ENCODE measurements at regions not wholly inside any gene's neighbourhood (a gene's known extent, or its start where the extent isn't known, plus 50 kb on each side); places are given as distances from the start of the nearest gene placed in this dataset.

DNA sequence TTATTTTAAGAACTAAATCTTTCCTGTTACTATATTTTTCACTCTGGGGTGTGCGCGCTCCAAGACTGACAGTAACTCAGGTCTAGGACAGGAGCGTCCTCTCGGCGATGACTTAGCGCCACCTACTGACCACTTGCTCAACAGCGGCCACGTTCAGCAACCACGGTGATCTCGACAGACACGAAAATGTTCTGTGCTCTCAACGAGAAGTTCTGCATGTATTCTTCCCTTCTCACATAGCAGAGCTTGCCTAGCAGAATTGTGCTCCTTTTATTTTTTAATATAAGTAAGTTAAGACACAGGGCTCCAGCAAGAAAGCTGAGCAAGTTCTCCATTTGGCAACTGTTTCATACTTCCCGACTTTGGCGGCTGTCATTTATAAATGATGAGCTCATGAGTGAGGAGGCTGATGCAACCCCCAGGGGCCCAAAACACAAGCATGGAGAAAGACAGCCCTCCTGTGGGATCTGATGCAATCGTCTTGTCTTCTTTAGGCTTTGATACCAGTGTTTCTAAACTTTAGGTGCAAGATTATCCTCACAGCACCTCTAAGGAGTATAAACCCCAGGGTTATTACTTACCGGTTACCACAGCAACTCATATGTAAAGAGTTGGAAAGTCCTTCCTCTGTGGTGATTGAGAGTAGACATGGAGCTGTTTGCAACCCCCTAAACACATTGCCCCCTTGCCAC, 92.6 kb downstream of the HHIPL2 start (continued):
- no peak for TF ChIP-seq EGR1 (IDR thresholded peaks at IDR 0.05; ENCODE audit: low read depth)
- TF ChIP-seq, protein P1, sequence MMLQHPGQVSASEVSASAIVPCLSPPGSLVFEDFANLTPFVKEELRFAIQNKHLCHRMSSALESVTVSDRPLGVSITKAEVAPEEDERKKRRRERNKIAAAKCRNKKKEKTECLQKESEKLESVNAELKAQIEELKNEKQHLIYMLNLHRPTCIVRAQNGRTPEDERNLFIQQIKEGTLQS (IDR thresholded peaks at IDR 0.05): peak; percentile 61; the same call in 1 of the 2 replicates

DNA sequence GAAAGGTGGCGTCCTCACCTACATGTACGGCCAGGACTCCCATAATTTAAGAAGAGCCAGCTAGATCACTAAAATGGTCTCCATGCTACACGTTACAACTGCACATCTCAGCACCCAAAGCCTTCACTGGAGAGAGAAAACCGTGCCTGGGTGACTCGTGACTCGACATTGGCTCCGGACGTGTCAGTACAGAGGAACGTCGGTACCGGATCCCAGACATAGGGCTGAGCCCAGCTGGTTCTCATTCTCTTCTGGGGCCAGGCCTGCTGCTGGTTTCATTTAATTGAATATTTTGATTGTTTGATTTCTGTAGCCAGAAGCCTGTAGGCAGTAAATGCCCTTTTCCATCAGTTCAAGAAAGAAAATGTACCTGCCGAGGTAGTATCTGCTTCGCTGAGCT, 93.1 kb downstream of the HHIPL2 start:
- Histone ChIP-seq H3K27me3 (ENCODE audit: insufficient read depth, low read length) (no peaks in the 10 kb centered on the region), H3K9me2 (ENCODE audit: insufficient read depth) (no peaks in the 10 kb centered on the region), H3K79me2 (ENCODE audit: insufficient read depth, low read length) (no peaks in the 10 kb centered on the region), H3K4me2 (ENCODE audit: low read length) (peak overlapping the region; percentile 50; the same call in 1 of the 2 replicates), H2AFZ (ENCODE audit: low read depth, low read length, poor library complexity, severe bottlenecking) (peak overlapping the region; percentile 91), H3K9me3 (ENCODE audit: control insufficient read depth in 1 of 2, insufficient read depth in 1 of 2, low read depth in 1 of 2, low read length in 2 of 2) (no peaks in the 10 kb centered on the region), H4K20me1 (ENCODE audit: insufficient read depth) (no peaks in the 10 kb centered on the region), H3K4me3 (replicated peaks in 1 of 2; ENCODE audit: low read depth in 1 of 2, low read length in 2 of 2) (no peak overlapping the region), H3K9ac (ENCODE audit: low read length) (no peak overlapping the region), H3K36me3 (ENCODE audit: control insufficient read depth in 1 of 2, insufficient read depth in 2 of 2, low read length in 2 of 2) (no peaks in the 10 kb centered on the region), H3K27ac (ENCODE audit: low read depth, low read length) (no peak overlapping the region), H3K4me1 (ENCODE audit: control insufficient read depth in 1 of 2, insufficient read depth in 2 of 2, low read length in 2 of 2) (peaks cover 0 to 5% of the 10 kb centered on the region in 2 experiments; a peak in 1 of 4 replicates)
- ChIA-PET CTCF (interaction anchor here (0.6 to 2.6 kb wide), 20 partner anchors 9 to 1576 kb away, joined by 3 to 25 read pairs (median 4); partner anchors contain the start of genes DUSP10 and HLX), RAD21 (ENCODE audit: low non-redundant PET in 1 of 2, low total read pairs in 2 of 2, uncharacterized antibody in 2 of 2, unreplicated experiment in 2 of 2) (interaction anchor here (1.0 kb wide), 2 partner anchors 977 kb away, joined by 3 to 6 read pairs; no protein-coding TSS in a partner anchor), POLR2A (no interaction called here)
- DNase-seq (ENCODE audit: low read depth, low spot score) (no peak), ATAC-seq (peak; percentile 43)
- BruUV-seq (replicated peaks): no TSS peak
- intact Hi-C loops (cut with micrococcal nuclease): loop anchor here (1.0 to 10.0 kb wide), 8 partner anchors 330 to 1644 kb away; partner anchors contain the start of genes DUSP10 and HLX
- TF ChIP-seq POLR2A (IDR thresholded peaks at IDR 0.05; ENCODE audit: borderline replicate concordance, extremely low read depth, insufficient read depth, insufficient read length) (no peak), CEBPB (IDR thresholded peaks at IDR 0.05; ENCODE audit: low read depth) (no peak), POLR2AphosphoS5 (IDR thresholded peaks at IDR 0.05; ENCODE audit: low read depth, low read length) (no peak), SP1 (IDR thresholded peaks at IDR 0.05; ENCODE audit: low read depth) (no peak), FOSL1 (IDR thresholded peaks at IDR 0.05; ENCODE audit: low read depth) (no peak), YY1 (IDR thresholded peaks at IDR 0.05; ENCODE audit: extremely low read depth, insufficient replicate concordance, low read depth, low read length) (no peak), RAD21 (IDR thresholded peaks at IDR 0.05; ENCODE audit: low read depth) (no peak), TCF7L2 (IDR thresholded peaks at IDR 0.05; ENCODE audit: borderline replicate concordance, extremely low read depth, insufficient read depth, insufficient read length) (no peak), CBX3 (IDR thresholded peaks at IDR 0.05; ENCODE audit: low read depth) (no peak), ZNF274 (IDR thresholded peaks at IDR 0.05; ENCODE audit: low read depth, low read length) (no peak), EZH2phosphoT487 (IDR thresholded peaks at IDR 0.05; ENCODE audit: borderline replicate concordance) (no peak), JUND (IDR thresholded peaks at IDR 0.05) (no peak), ELF1 (IDR thresholded peaks at IDR 0.05; ENCODE audit: borderline replicate concordance, low read depth) (no peak), CTCF (IDR thresholded peaks at IDR 0.05 in 2 of 3, conservative IDR thresholded peaks at IDR 0.05 in 1 of 3; ENCODE audit: borderline replicate concordance in 1 of 3, insufficient read depth in 1 of 3, low read depth in 2 of 3, low read length in 2 of 3) (no peak), SRF (IDR thresholded peaks at IDR 0.05; ENCODE audit: low read depth) (no peak)
- TF ChIP-seq, protein P2, sequence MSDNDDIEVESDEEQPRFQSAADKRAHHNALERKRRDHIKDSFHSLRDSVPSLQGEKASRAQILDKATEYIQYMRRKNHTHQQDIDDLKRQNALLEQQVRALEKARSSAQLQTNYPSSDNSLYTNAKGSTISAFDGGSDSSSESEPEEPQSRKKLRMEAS (IDR thresholded peaks at IDR 0.05): no peak
- TF ChIP-seq, protein P1 (IDR thresholded peaks at IDR 0.05): no peak
- TF ChIP-seq, protein P3, sequence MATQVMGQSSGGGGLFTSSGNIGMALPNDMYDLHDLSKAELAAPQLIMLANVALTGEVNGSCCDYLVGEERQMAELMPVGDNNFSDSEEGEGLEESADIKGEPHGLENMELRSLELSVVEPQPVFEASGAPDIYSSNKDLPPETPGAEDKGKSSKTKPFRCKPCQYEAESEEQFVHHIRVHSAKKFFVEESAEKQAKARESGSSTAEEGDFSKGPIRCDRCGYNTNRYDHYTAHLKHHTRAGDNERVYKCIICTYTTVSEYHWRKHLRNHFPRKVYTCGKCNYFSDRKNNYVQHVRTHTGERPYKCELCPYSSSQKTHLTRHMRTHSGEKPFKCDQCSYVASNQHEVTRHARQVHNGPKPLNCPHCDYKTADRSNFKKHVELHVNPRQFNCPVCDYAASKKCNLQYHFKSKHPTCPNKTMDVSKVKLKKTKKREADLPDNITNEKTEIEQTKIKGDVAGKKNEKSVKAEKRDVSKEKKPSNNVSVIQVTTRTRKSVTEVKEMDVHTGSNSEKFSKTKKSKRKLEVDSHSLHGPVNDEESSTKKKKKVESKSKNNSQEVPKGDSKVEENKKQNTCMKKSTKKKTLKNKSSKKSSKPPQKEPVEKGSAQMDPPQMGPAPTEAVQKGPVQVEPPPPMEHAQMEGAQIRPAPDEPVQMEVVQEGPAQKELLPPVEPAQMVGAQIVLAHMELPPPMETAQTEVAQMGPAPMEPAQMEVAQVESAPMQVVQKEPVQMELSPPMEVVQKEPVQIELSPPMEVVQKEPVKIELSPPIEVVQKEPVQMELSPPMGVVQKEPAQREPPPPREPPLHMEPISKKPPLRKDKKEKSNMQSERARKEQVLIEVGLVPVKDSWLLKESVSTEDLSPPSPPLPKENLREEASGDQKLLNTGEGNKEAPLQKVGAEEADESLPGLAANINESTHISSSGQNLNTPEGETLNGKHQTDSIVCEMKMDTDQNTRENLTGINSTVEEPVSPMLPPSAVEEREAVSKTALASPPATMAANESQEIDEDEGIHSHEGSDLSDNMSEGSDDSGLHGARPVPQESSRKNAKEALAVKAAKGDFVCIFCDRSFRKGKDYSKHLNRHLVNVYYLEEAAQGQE (IDR thresholded peaks at IDR 0.05; ENCODE audit: low read depth): no peak

All from HCT116 (cell line).